GM18867 (cell line): ENCODE measurements at regions not wholly inside any gene's neighbourhood (a gene's known extent, or its start where the extent isn't known, plus 50 kb on each side); places are given as distances from the start of the nearest gene placed in this dataset.

Source experiments
- ATAC-seq: cut with Tn5 transposase; IDR thresholded peaks from one replicate; pipeline ENCODE4 v1.9.1; 2021; ENCODE audit warnings: mild to moderate bottlenecking, moderate library complexity; ENCODE audit not compliant: unreplicated experiment

GRCh38 chr5:119991625-119992024 is 362.3 kb downstream of the FAM170A start:
- no peak for ATAC-seq

GRCh38 chr5:119996128-119996527 is 366.8 kb downstream of the FAM170A start:
- ATAC-seq = no peak

GRCh38 chr5:120007598-120007997 is 378.2 kb downstream of the FAM170A start:
- no peak for ATAC-seq

- no peak for ATAC-seq
Observed at GRCh38 chr5:120012431-120012830, 383.1 kb downstream of the FAM170A start.

GRCh38 chr5:120014535-120014934 is 385.2 kb downstream of the FAM170A start:
- ATAC-seq = no peak

- no peak for ATAC-seq
Observed at GRCh38 chr5:120016717-120017382, 387.5 kb downstream of the FAM170A start.

GRCh38 chr5:120017513-120017912 is 388.2 kb downstream of the FAM170A start:
- no peak for ATAC-seq

- no peak for ATAC-seq
Observed at GRCh38 chr5:120035181-120035580, 405.8 kb downstream of the FAM170A start.

GRCh38 chr5:120035815-120036577 is 406.6 kb downstream of the FAM170A start:
- no peak for ATAC-seq

GRCh38 chr5:120037451-120037850 is 408.1 kb downstream of the FAM170A start:
- no peak for ATAC-seq

GRCh38 chr5:120039111-120039510 is 409.8 kb downstream of the FAM170A start:
- no peak for ATAC-seq

- ATAC-seq = no peak
Observed at GRCh38 chr5:120043431-120043830, 414.1 kb downstream of the FAM170A start.

GRCh38 chr5:120052916-120053828 is 410.9 kb upstream of the PRR16 start:
- no peak for ATAC-seq

GRCh38 chr5:120053841-120054240 is 410.3 kb upstream of the PRR16 start:
- ATAC-seq = no peak

GRCh38 chr5:120055858-120056257 is 408.2 kb upstream of the PRR16 start:
- ATAC-seq = no peak

- no peak for ATAC-seq
Observed at GRCh38 chr5:120062515-120062917, 401.6 kb upstream of the PRR16 start.

GRCh38 chr5:120072068-120072761 is 391.9 kb upstream of the PRR16 start:
- ATAC-seq = no peak

GRCh38 chr5:120073722-120074121 is 390.4 kb upstream of the PRR16 start:
- no peak for ATAC-seq

- no peak for ATAC-seq
Observed at GRCh38 chr5:120080781-120081180, 383.3 kb upstream of the PRR16 start.

- ATAC-seq = no peak
Observed at GRCh38 chr5:120082316-120083068, 381.6 kb upstream of the PRR16 start.
